ENCODE measurements at regions not wholly inside any gene's neighbourhood (a gene's known extent, or its start where the extent isn't known, plus 50 kb on each side); places are given as distances from the start of the nearest gene placed in this dataset.

DNA sequence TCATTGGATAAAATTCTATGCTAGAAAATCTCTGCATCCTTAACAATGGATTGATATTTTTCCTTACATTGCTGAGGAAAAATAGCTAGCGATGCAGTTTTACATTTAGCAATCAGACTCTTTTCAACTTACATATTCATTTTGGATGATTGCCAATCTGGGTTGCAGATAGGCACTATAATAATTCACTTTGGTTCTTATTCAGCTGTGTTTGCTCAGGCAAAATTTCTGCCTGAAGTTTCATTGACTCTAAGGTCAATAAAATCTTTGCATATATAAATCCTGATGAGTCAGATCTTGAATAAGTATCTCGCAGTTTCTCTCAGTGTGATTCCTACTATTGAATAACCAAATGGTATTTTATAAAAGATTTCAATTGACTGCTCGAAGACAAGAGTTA lies 1105.8 kb downstream of the CDH18 start:
- no peaks in the 10 kb centered on the region for H4K20me1 ChIP-seq (ENCODE audit: control insufficient read depth, extremely low read depth, insufficient read depth, low read length)
- no peak overlapping the region for H2AFZ ChIP-seq (ENCODE audit: control insufficient read depth, low read length)
- H3K9me3 ChIP-seq (ENCODE audit: control insufficient read depth, low read depth, low read length) = no peaks in the 10 kb centered on the region
- no peak overlapping the region for H3K4me3 ChIP-seq (ENCODE audit: control insufficient read depth in 2 of 3, extremely low read depth in 1 of 3, insufficient read depth in 2 of 3, low read depth in 1 of 3, low read length in 3 of 3)
- no peak for DNase-seq (ENCODE audit: low read depth, low spot score)
- dilution Hi-C loops (cut with MboI; ENCODE audit: extremely low pct_ligation_motif_present, low sequenced_read_pairs) = no loop called here
- no peak for TF ChIP-seq EZH2 (IDR thresholded peaks at IDR 0.05; ENCODE audit: low read length)
- TF ChIP-seq, protein P1, sequence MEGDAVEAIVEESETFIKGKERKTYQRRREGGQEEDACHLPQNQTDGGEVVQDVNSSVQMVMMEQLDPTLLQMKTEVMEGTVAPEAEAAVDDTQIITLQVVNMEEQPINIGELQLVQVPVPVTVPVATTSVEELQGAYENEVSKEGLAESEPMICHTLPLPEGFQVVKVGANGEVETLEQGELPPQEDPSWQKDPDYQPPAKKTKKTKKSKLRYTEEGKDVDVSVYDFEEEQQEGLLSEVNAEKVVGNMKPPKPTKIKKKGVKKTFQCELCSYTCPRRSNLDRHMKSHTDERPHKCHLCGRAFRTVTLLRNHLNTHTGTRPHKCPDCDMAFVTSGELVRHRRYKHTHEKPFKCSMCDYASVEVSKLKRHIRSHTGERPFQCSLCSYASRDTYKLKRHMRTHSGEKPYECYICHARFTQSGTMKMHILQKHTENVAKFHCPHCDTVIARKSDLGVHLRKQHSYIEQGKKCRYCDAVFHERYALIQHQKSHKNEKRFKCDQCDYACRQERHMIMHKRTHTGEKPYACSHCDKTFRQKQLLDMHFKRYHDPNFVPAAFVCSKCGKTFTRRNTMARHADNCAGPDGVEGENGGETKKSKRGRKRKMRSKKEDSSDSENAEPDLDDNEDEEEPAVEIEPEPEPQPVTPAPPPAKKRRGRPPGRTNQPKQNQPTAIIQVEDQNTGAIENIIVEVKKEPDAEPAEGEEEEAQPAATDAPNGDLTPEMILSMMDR (optimal IDR thresholded peaks at IDR 0.05 in 1 of 3, IDR thresholded peaks at IDR 0.05 in 1 of 3, conservative IDR thresholded peaks at IDR 0.05 in 1 of 3; ENCODE audit: extremely low read depth in 1 of 3, insufficient read depth in 2 of 3, low read length in 3 of 3) = no peak
- no peaks in the 10 kb centered on the region for H3K79me2 ChIP-seq (ENCODE audit: control insufficient read depth, insufficient read depth, low read length)
- no peak for FAIRE-seq
- no peaks in the 10 kb centered on the region for H3K36me3 ChIP-seq (ENCODE audit: control insufficient read depth in 2 of 2, extremely low read depth in 1 of 2, insufficient read depth in 2 of 2, low read length in 2 of 2)
- no peak overlapping the region for H3K9ac ChIP-seq (ENCODE audit: control insufficient read depth, extremely low read depth, insufficient read depth, low read length)
- H3K27ac ChIP-seq (ENCODE audit: control insufficient read depth, insufficient read depth, low read length) = no peak overlapping the region
- no peaks in the 10 kb centered on the region for H3K4me1 ChIP-seq (ENCODE audit: control insufficient read depth, extremely low read depth, insufficient read depth, low read length)
- H3K4me2 ChIP-seq (ENCODE audit: control insufficient read depth, extremely low read depth, insufficient read depth, low read depth, low read length) = no peak overlapping the region
- H3K9me1 ChIP-seq (ENCODE audit: control insufficient read depth, extremely low read depth, insufficient read depth, low read length) = no peaks in the 10 kb centered on the region
- H3K27me3 ChIP-seq (ENCODE audit: control insufficient read depth, extremely low read depth, insufficient read depth, low read length) = no peaks in the 10 kb centered on the region

DNA sequence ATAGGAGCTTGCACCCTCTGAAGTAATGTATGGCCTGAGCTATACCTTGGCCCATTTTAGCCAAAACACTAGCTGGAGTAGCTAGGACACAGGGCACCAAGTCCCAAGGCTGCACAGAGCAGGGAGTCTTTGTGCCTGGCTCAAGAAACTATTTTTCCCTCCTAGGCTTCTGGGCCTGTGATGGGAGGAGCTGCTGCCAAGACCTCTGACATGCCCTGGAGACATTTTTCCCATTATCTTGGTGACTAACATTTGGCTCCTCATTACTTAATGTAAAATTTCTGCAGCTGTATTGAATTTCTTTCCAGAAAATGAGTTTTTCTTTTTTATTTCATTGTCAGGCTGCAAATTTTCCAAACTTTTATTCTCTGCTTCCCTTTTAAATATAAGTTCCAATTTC lies 1099.2 kb downstream of the CDH18 start:
- no peaks in the 10 kb centered on the region for H3K4me1 ChIP-seq (ENCODE audit: control insufficient read depth, extremely low read depth, insufficient read depth, low read length)
- dilution Hi-C loops (cut with MboI; ENCODE audit: extremely low pct_ligation_motif_present, low sequenced_read_pairs) = no loop called here
- H4K20me1 ChIP-seq (ENCODE audit: control insufficient read depth, extremely low read depth, insufficient read depth, low read length) = no peaks in the 10 kb centered on the region
- DNase-seq (ENCODE audit: low read depth, low spot score) (no peak), FAIRE-seq (no peak)
- no peak overlapping the region for H2AFZ ChIP-seq (ENCODE audit: control insufficient read depth, low read length)
- no peaks in the 10 kb centered on the region for H3K27me3 ChIP-seq (ENCODE audit: control insufficient read depth, extremely low read depth, insufficient read depth, low read length)
- no peaks in the 10 kb centered on the region for H3K9me3 ChIP-seq (ENCODE audit: control insufficient read depth, low read depth, low read length)
- TF ChIP-seq, protein P1 (optimal IDR thresholded peaks at IDR 0.05 in 1 of 3, IDR thresholded peaks at IDR 0.05 in 1 of 3, conservative IDR thresholded peaks at IDR 0.05 in 1 of 3; ENCODE audit: extremely low read depth in 1 of 3, insufficient read depth in 2 of 3, low read length in 3 of 3) = no peak
- no peak for TF ChIP-seq EZH2 (IDR thresholded peaks at IDR 0.05; ENCODE audit: low read length)
- no peak overlapping the region for H3K4me3 ChIP-seq (ENCODE audit: control insufficient read depth in 2 of 3, extremely low read depth in 1 of 3, insufficient read depth in 2 of 3, low read depth in 1 of 3, low read length in 3 of 3)
- H3K36me3 ChIP-seq (ENCODE audit: control insufficient read depth in 2 of 2, extremely low read depth in 1 of 2, insufficient read depth in 2 of 2, low read length in 2 of 2) = no peaks in the 10 kb centered on the region
- H3K4me2 ChIP-seq (ENCODE audit: control insufficient read depth, extremely low read depth, insufficient read depth, low read depth, low read length) = no peak overlapping the region
- no peaks in the 10 kb centered on the region for H3K79me2 ChIP-seq (ENCODE audit: control insufficient read depth, insufficient read depth, low read length)
- H3K9me1 ChIP-seq (ENCODE audit: control insufficient read depth, extremely low read depth, insufficient read depth, low read length) = no peaks in the 10 kb centered on the region
- H3K9ac ChIP-seq (ENCODE audit: control insufficient read depth, extremely low read depth, insufficient read depth, low read length) = no peak overlapping the region
- no peak overlapping the region for H3K27ac ChIP-seq (ENCODE audit: control insufficient read depth, insufficient read depth, low read length)
